HK-2 (cell line): ENCODE measurements at regions not wholly inside any gene's neighbourhood (a gene's known extent, or its start where the extent isn't known, plus 50 kb on each side); places are given as distances from the start of the nearest gene placed in this dataset.
"Not testable (repeated sequence)": the region's sequence is repeated elsewhere in the genome, so short reads cannot be mapped to it uniquely, and the experiment has no call there.

ENCODE experiments used
- DNase-seq: peaks from one replicate; pipeline ENCODE4 v3.0.0-alpha.2; 2018; ENCODE audit not compliant: unreplicated experiment

- DNase-seq, result no peak
Measured at GRCh38 chr15:54841701-54842305, 354.9 kb downstream of the RSL24D1 start.

GRCh38 chr15:54840621-54841398, 355.9 kb downstream of the RSL24D1 start:
- no peak for DNase-seq

- DNase-seq, result no peak
Measured at GRCh38 chr15:54839379-54839778, 357.4 kb downstream of the RSL24D1 start.

GRCh38 chr15:54836052-54836795, 360.5 kb downstream of the RSL24D1 start:
- no peak for DNase-seq

GRCh38 chr15:54829821-54830220, 366.9 kb downstream of the RSL24D1 start:
- DNase-seq, result no peak

- no peak for DNase-seq
Measured at GRCh38 chr15:54820811-54821210, 375.9 kb downstream of the RSL24D1 start.

- DNase-seq, result no peak
Measured at GRCh38 chr15:54820098-54820497, 376.6 kb downstream of the RSL24D1 start.

- no peak for DNase-seq
Measured at GRCh38 chr15:54816401-54816800, 380.3 kb downstream of the RSL24D1 start.

- no peak for DNase-seq
Measured at GRCh38 chr15:54815556-54815955, 381.2 kb downstream of the RSL24D1 start.

GRCh38 chr15:54812383-54812782, 384.4 kb downstream of the RSL24D1 start:
- DNase-seq, result no peak

GRCh38 chr15:54810496-54810895, 386.2 kb downstream of the RSL24D1 start:
- DNase-seq, result no peak

- DNase-seq, result no peak
Measured at GRCh38 chr15:54810031-54810430, 386.7 kb downstream of the RSL24D1 start.

GRCh38 chr15:54808321-54808720, 388.4 kb downstream of the RSL24D1 start:
- DNase-seq, result no peak

- DNase-seq, result no peak
Measured at GRCh38 chr15:54803987-54804386, 392.8 kb downstream of the RSL24D1 start.

GRCh38 chr15:54803134-54803808, 393.5 kb downstream of the RSL24D1 start:
- peak; percentile 0 for DNase-seq

GRCh38 chr15:54792526-54792925, 404.2 kb downstream of the RSL24D1 start:
- no peak for DNase-seq

- no peak for DNase-seq
Measured at GRCh38 chr15:54790693-54791092, 406.0 kb downstream of the RSL24D1 start.

- no peak for DNase-seq
Measured at GRCh38 chr15:54789376-54789775, 407.4 kb downstream of the RSL24D1 start.

GRCh38 chr15:54781220-54781619, 415.5 kb downstream of the RSL24D1 start:
- not testable (repeated sequence) for DNase-seq

GRCh38 chr15:54779271-54779670, 417.5 kb downstream of the RSL24D1 start:
- DNase-seq, result no peak

GRCh38 chr15:54776410-54776809, 420.3 kb downstream of the RSL24D1 start:
- DNase-seq, result no peak

- DNase-seq, result no peak
Measured at GRCh38 chr15:54772663-54773062, 424.1 kb downstream of the RSL24D1 start.
